OCI-LY1 (cell line): ENCODE measurements at regions not wholly inside any gene's neighbourhood (a gene's known extent, or its start where the extent isn't known, plus 50 kb on each side); places are given as distances from the start of the nearest gene placed in this dataset.

ENCODE experiments used
- H2AFZ ChIP-seq: fragments of 200-600 bp; sonication (generic), shearing (Covaris generic); 2 replicates; pipeline ENCODE4 v1.6.0; 2014; ENCODE audit warnings: antibody characterized with exemption, mild to moderate bottlenecking, low read length
- H3F3A ChIP-seq: fragments of 200-600 bp; sonication (generic), shearing (Covaris generic); 2 replicates; pipeline ENCODE4 v1.6.0; 2014; ENCODE audit warnings: mild to moderate bottlenecking, antibody characterized with exemption, low read length, moderate library complexity; ENCODE audit not compliant: insufficient read depth
- H3K27ac ChIP-seq: fragments of 200-600 bp; sonication (generic); 2 replicates; pipeline ENCODE4 v1.5.1; 2014; ENCODE audit warnings: low read length, mixed run types, mild to moderate bottlenecking, low read depth; ENCODE audit not compliant: poor library complexity, severe bottlenecking
- H3K27me3 ChIP-seq: fragments of 200-600 bp; sonication (generic); 2 replicates; pipeline ENCODE4 v1.6.0; 2014; ENCODE audit warnings: antibody characterized with exemption, mild to moderate bottlenecking, low read length, moderate library complexity; ENCODE audit not compliant: insufficient read depth
- H3K36me3 ChIP-seq: fragments of 200-600 bp; sonication (generic); 2 replicates; pipeline ENCODE4 v1.6.1; 2014; ENCODE audit warnings: mild to moderate bottlenecking, antibody characterized with exemption, low read length, moderate library complexity, mixed read lengths; ENCODE audit not compliant: insufficient read depth
- H3K4me1 ChIP-seq: fragments of 200-600 bp; sonication (generic); 2 replicates; pipeline ENCODE4 v1.5.1; 2014; ENCODE audit warnings: mild to moderate bottlenecking, low read length, moderate library complexity; ENCODE audit not compliant: insufficient read depth, severe bottlenecking
- H3K4me2 ChIP-seq: fragments of 200-600 bp; sonication (generic), shearing (Covaris generic); 2 replicates; pipeline ENCODE4 v1.6.1; 2014; ENCODE audit warnings: low read length
- H3K4me3 ChIP-seq: fragments of 200-600 bp; sonication (generic); 2 replicates; pipeline ENCODE4 v1.5.1; 2014; ENCODE audit warnings: low read length, low read depth, mild to moderate bottlenecking, mixed read lengths; ENCODE audit not compliant: poor library complexity, severe bottlenecking
- H3K79me2 ChIP-seq: fragments of 200-600 bp; shearing (Covaris generic); 2 replicates; pipeline ENCODE4 v1.6.1; 2016; ENCODE audit warnings: mixed run types, low read length, mixed read lengths; ENCODE audit not compliant: insufficient read depth
- H3K9ac ChIP-seq: fragments of 200-600 bp; sonication (generic), shearing (Covaris generic); 2 replicates; pipeline ENCODE4 v1.6.1; 2014; ENCODE audit warnings: mild to moderate bottlenecking, low read length, mixed read lengths
- H3K9me2 ChIP-seq: fragments of 200-600 bp; sonication (generic), shearing (Covaris generic); 2 replicates; pipeline ENCODE4 v1.6.1; 2014; ENCODE audit warnings: low read depth, mild to moderate bottlenecking, low read length, mixed read lengths
- H3K9me3 ChIP-seq: fragments of 200-600 bp; shearing (Covaris generic); 2 replicates; pipeline ENCODE4 v1.6.1; 2014; ENCODE audit warnings: low read length, mixed read lengths
- H4K20me1 ChIP-seq: fragments of 200-600 bp; sonication (generic), shearing (Covaris generic); 2 replicates; pipeline ENCODE4 v1.6.0; 2016; ENCODE audit warnings: mild to moderate bottlenecking, low read length; ENCODE audit not compliant: insufficient read depth
- EZH2 ChIP-seq: fragments of 200-600 bp; sonication (generic), shearing (Covaris generic); IDR thresholded peaks from 2 replicates; pipeline ENCODE4 v1.8.0; 2017; ENCODE audit warnings: borderline replicate concordance, mixed run types, mild to moderate bottlenecking, antibody characterized with exemption, low read length, moderate library complexity, mixed read lengths
- TF ChIP-seq, protein P1 (sequence below): fragments of 200-600 bp; sonication (generic), shearing (Covaris generic); IDR thresholded peaks from 2 replicates; pipeline ENCODE4 v1.5.1; 2017; ENCODE audit warnings: mild to moderate bottlenecking, antibody characterized with exemption, low read length, moderate library complexity, mixed read lengths

DNA sequence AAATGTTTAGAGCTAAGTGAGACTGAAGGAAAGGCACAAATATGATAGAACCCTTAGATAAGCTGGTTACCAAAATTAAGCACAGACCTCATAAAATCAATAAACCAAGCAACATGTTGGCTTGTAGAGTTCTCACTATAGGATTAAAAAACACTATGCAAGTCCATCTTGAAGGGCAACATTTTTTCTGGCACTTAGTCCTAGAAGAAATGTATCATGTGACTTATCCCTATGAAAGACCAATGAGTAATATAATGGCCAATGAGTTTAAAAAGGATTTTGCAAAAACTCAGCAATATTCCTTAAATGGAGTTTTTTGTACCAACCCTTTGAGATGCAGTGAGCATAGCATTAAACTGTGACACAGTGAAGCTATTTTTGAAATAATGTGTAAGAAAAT lies 216.3 kb upstream of the ADRA1B start:
- Histone ChIP-seq H3K27me3 (no peaks in the 10 kb centered on the region), H3K36me3 (no peaks in the 10 kb centered on the region), H3K9ac (no peak overlapping the region), H3K4me1 (no peaks in the 10 kb centered on the region), H4K20me1 (no peaks in the 10 kb centered on the region), H3K27ac (no peak overlapping the region), H3K9me2 (no peaks in the 10 kb centered on the region), H3K4me2 (no peak overlapping the region), H3K79me2 (no peaks in the 10 kb centered on the region), H3K9me3 (no peaks in the 10 kb centered on the region), H2AFZ (no peak overlapping the region), H3K4me3 (no peak overlapping the region), H3F3A (no peaks in the 10 kb centered on the region)
- TF ChIP-seq, protein P1, sequence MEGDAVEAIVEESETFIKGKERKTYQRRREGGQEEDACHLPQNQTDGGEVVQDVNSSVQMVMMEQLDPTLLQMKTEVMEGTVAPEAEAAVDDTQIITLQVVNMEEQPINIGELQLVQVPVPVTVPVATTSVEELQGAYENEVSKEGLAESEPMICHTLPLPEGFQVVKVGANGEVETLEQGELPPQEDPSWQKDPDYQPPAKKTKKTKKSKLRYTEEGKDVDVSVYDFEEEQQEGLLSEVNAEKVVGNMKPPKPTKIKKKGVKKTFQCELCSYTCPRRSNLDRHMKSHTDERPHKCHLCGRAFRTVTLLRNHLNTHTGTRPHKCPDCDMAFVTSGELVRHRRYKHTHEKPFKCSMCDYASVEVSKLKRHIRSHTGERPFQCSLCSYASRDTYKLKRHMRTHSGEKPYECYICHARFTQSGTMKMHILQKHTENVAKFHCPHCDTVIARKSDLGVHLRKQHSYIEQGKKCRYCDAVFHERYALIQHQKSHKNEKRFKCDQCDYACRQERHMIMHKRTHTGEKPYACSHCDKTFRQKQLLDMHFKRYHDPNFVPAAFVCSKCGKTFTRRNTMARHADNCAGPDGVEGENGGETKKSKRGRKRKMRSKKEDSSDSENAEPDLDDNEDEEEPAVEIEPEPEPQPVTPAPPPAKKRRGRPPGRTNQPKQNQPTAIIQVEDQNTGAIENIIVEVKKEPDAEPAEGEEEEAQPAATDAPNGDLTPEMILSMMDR: no peak
- no peak for TF ChIP-seq EZH2

DNA sequence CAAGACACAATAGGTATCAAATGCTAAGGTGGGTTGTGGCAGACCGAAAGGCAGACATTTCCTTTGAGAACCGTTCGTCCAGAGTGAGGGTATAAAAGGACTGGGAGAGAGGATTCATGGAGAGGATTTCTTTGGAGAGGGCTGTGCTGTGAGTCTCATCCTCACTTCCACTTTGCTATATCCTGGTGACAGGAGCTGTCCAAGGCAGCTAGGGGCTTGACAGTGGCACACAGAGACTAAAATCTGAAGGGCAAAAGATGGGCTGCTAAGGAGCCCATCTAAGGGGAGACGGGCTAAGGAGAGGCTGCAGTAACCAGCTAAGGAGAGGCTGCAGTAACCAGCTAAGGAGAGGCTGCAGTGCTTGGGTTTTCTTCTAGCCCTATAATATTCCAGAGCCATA lies 214.0 kb upstream of the ADRA1B start:
- Histone ChIP-seq H3K27ac (no peak overlapping the region), H3K9me3 (no peaks in the 10 kb centered on the region), H3K9ac (no peak overlapping the region), H3K79me2 (no peaks in the 10 kb centered on the region), H2AFZ (no peak overlapping the region), H3K36me3 (no peaks in the 10 kb centered on the region), H3K4me3 (no peak overlapping the region), H3F3A (no peaks in the 10 kb centered on the region), H3K27me3 (no peaks in the 10 kb centered on the region), H3K9me2 (no peaks in the 10 kb centered on the region), H3K4me1 (no peaks in the 10 kb centered on the region), H4K20me1 (no peaks in the 10 kb centered on the region), H3K4me2 (no peak overlapping the region)
- TF ChIP-seq, protein P1: no peak
- no peak for TF ChIP-seq EZH2

DNA sequence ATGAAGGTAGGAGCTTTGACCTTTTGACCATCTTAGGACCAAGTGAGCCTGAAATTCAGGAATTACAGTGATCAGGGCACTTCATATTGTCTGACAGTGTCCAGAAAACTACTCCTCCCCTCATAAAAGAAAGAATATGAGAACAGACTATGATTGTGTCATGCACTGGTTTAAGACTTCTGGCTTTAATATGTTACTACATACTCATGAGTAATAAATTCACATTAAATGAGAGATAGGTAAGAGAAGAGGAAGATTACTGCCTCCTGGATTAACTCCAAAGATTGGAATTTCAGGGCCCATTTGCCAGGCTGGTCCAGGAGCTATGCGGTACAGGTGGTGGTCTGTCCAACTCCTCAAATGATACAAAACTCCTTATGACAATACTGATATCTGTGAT lies 213.5 kb upstream of the ADRA1B start:
- Histone ChIP-seq H3K4me1 (no peaks in the 10 kb centered on the region), H3K79me2 (no peaks in the 10 kb centered on the region), H3K36me3 (no peaks in the 10 kb centered on the region), H3K9me2 (no peaks in the 10 kb centered on the region), H3K27me3 (no peaks in the 10 kb centered on the region), H3K4me2 (no peak overlapping the region), H4K20me1 (no peaks in the 10 kb centered on the region), H3F3A (no peaks in the 10 kb centered on the region), H3K4me3 (no peak overlapping the region), H2AFZ (no peak overlapping the region), H3K9ac (no peak overlapping the region), H3K9me3 (no peaks in the 10 kb centered on the region), H3K27ac (no peak overlapping the region)
- TF ChIP-seq, protein P1: no peak
- TF ChIP-seq EZH2: no peak
